ENCODE measurements at regions not wholly inside any gene's neighbourhood (a gene's known extent, or its start where the extent isn't known, plus 50 kb on each side); places are given as distances from the start of the nearest gene placed in this dataset.

DNA sequence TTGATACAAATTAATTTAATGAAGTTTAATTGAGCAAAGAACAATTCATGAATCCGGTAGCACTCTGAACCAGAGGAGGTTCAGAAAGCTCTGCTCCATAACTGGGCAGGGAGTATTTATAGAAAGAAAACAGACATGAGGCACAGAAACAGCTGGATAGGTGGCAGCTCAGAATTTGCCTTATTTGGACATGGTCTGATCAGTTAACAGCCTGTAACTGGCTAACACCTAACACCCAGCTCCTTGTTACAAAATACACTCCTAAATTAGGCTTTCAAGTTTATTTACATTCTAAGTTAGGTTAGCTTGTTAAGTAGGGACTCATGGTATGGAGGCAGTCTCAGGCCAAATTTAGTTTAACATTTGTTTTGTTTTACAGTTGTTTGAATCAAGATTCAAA is 67.8 kb upstream of the TMCC3 start:
- H3K9ac ChIP-seq (ENCODE audit: low read depth, low read length): no peak overlapping the region; the same call in 1 of the 2 replicates
- no peaks in the 10 kb centered on the region; the same call in 1 of the 2 replicates for H3K4me1 ChIP-seq (ENCODE audit: insufficient read depth, low read length)
- no peaks in the 10 kb centered on the region for H3K9me3 ChIP-seq (ENCODE audit: insufficient read depth, low read depth, low read length)
- no peaks in the 10 kb centered on the region for H3K27me3 ChIP-seq (ENCODE audit: insufficient read depth, low read length)
- no peak overlapping the region for H3K4me3 ChIP-seq (ENCODE audit: low read length)
- no peaks in the 10 kb centered on the region for H3K36me3 ChIP-seq (ENCODE audit: insufficient read depth, low read depth, low read length)
- H3K27ac ChIP-seq (ENCODE audit: low read length): no peak overlapping the region

DNA sequence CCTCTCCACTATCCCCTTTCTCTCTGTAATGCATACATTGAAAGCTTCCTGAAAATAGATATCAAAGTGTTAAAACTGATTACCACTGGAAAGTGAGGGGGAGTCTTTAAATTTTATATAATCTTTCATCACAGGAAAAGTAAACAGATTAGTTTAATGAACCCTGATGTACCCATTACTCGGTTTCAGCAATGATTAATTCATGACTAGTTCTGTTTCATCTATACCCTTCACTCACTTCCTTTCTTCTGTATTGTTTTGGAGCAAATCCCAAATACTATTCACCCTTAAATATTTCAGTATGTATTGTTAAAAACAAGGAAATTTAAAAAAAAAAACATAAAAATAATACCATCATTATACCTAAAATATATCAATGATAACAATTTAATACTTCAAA is 67.3 kb upstream of the TMCC3 start:
- Histone ChIP-seq H3K27ac (ENCODE audit: low read length) (no peak overlapping the region), H3K4me1 (ENCODE audit: insufficient read depth, low read length) (no peaks in the 10 kb centered on the region; the same call in 1 of the 2 replicates), H3K9ac (ENCODE audit: low read depth, low read length) (no peak overlapping the region), H3K4me3 (ENCODE audit: low read length) (no peak overlapping the region), H3K9me3 (ENCODE audit: insufficient read depth, low read depth, low read length) (no peaks in the 10 kb centered on the region), H3K36me3 (ENCODE audit: insufficient read depth, low read depth, low read length) (no peaks in the 10 kb centered on the region), H3K27me3 (ENCODE audit: insufficient read depth, low read length) (no peaks in the 10 kb centered on the region)

DNA sequence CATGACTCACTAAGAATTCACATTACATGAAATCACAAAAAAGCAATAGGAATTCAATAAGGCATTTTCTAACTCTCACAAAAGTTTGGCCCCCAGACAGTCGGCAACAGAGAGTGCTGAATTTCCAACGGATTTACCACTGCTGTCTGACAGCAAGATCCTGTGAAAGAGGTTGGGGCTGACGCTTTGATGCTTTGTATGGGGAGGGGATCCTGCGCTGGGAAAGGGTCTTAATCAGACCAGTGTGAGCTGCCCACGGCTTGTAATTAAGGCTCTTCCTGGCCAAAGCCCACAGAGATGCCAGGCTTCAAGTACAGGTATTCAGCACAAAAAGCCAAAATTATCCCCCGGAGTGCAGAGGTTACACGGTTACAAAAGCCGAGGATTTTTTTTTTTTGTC is 66.8 kb upstream of the TMCC3 start:
- Histone ChIP-seq H3K4me1 (ENCODE audit: insufficient read depth, low read length) (no peaks in the 10 kb centered on the region; the same call in 1 of the 2 replicates), H3K36me3 (ENCODE audit: insufficient read depth, low read depth, low read length) (no peaks in the 10 kb centered on the region), H3K9me3 (ENCODE audit: insufficient read depth, low read depth, low read length) (no peaks in the 10 kb centered on the region), H3K27me3 (ENCODE audit: insufficient read depth, low read length) (no peaks in the 10 kb centered on the region), H3K4me3 (ENCODE audit: low read length) (no peak overlapping the region), H3K9ac (ENCODE audit: low read depth, low read length) (peak overlapping the region; percentile 34; the same call in 1 of the 2 replicates), H3K27ac (ENCODE audit: low read length) (no peak overlapping the region)

DNA sequence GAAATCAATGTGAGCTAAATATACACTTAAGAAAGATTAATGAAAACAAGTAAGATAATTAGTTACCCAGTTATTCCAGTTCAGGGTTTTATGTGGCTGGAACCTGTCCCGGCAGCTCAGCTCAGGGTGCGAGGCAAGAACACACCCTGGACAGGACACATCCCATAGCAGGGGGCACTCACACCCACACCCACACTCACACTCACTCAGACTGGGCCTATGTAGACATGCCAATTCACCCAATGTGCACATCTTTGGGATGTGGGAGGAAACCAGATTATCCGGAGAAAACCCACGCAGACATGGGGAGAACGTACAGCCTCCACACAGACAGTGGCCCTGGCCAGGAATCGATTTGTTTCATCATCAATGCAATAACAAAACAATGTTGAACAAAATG is 66.0 kb upstream of the TMCC3 start:
- H3K4me3 ChIP-seq (ENCODE audit: low read length): no peak overlapping the region
- no peaks in the 10 kb centered on the region for H3K27me3 ChIP-seq (ENCODE audit: insufficient read depth, low read length)
- H3K27ac ChIP-seq (ENCODE audit: low read length): no peak overlapping the region

DNA sequence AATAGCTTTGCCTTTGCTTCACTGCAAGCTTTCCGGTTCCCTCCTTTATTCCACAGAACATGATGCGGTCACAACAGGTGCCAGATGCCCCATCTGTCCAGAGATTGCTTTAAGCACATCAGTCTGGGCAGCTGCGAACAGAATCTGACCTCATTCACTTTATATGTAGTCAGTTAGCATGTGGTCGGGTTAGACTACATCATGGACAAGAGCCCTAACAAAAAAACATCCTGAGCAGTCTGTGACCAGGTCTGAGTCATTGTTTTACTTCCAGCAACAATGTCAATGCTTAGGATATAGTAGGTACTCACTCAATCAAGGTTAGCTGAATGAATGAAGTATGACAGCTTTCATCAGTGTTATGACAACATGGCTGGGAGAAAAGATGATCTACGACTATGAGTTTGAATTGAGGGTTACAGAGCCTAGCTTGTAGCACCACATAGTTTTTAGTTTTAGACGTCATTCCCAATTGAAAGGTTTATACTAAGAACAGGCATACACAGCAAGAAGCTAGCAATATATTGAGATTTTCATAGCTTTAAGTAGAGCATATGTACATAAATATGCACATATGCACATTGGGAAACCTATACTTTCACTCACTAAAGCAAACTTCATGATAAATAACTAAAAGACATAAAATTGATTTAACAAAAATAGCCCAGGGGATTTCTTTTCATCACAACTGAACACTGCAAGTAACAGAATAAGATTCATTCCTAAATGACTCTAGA is 64.2 kb upstream of the TMCC3 start:
- H3K4me1 ChIP-seq (ENCODE audit: insufficient read depth, low read length): no peaks in the 10 kb centered on the region; the same call in 1 of the 2 replicates
- no peak overlapping the region for H3K9ac ChIP-seq (ENCODE audit: low read depth, low read length)
- no peaks in the 10 kb centered on the region for H3K36me3 ChIP-seq (ENCODE audit: insufficient read depth, low read depth, low read length)
- no peak overlapping the region for H3K27ac ChIP-seq (ENCODE audit: low read length)
- H3K4me3 ChIP-seq (ENCODE audit: low read length): no peak overlapping the region
- no peaks in the 10 kb centered on the region for H3K9me3 ChIP-seq (ENCODE audit: insufficient read depth, low read depth, low read length)
- H3K27me3 ChIP-seq (ENCODE audit: insufficient read depth, low read length): no peaks in the 10 kb centered on the region

More for the DNA sequence above, 66.0 kb upstream of the TMCC3 start:
- Histone ChIP-seq H3K4me1 (ENCODE audit: insufficient read depth, low read length) (no peaks in the 10 kb centered on the region; the same call in 1 of the 2 replicates), H3K9me3 (ENCODE audit: insufficient read depth, low read depth, low read length) (no peaks in the 10 kb centered on the region), H3K36me3 (ENCODE audit: insufficient read depth, low read depth, low read length) (no peaks in the 10 kb centered on the region), H3K9ac (ENCODE audit: low read depth, low read length) (no peak overlapping the region; the same call in 1 of the 2 replicates)

DNA sequence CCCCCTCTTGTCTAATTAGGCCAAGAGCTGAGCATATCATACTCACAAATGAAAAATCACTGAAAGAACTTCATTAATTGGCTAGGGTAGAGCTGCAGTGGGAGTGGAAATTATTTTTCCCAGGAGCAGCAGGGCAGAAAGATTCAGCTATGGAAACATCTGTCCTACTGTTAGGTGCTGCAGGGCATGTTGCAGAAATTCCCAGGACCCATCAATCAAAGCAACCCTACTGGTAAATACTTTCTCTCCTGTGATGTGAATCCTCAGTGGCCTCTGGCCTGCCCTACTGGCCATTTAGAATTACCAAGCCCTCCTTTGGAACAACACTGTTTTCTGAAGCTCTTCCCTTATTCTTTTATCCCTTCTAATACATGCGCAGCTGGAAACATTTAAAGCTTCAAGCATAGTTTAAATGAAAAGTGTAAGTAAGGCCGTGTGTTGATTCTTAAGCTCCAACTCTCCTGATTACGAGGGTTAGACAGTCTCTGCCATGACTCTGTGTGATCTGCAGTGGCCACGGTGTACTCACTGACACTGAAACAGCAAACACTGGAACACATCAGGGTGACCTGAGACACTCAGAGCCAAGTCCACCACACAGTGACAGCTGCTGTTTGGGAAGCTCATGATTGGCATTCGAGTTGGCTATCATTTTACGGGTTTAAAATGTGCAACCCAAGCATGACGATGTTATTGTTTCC is 62.6 kb upstream of the TMCC3 start:
- no peaks in the 10 kb centered on the region for H3K36me3 ChIP-seq (ENCODE audit: insufficient read depth, low read depth, low read length)
- no peaks in the 10 kb centered on the region for H3K27me3 ChIP-seq (ENCODE audit: insufficient read depth, low read length)
- no peaks in the 10 kb centered on the region for H3K9me3 ChIP-seq (ENCODE audit: insufficient read depth, low read depth, low read length)
- H3K27ac ChIP-seq (ENCODE audit: low read length): no peak overlapping the region
- no peak overlapping the region for H3K4me3 ChIP-seq (ENCODE audit: low read length)
- no peak overlapping the region for H3K9ac ChIP-seq (ENCODE audit: low read depth, low read length)
- peaks cover 6% of the 10 kb centered on the region; the same call in 1 of the 2 replicates for H3K4me1 ChIP-seq (ENCODE audit: insufficient read depth, low read length)

DNA sequence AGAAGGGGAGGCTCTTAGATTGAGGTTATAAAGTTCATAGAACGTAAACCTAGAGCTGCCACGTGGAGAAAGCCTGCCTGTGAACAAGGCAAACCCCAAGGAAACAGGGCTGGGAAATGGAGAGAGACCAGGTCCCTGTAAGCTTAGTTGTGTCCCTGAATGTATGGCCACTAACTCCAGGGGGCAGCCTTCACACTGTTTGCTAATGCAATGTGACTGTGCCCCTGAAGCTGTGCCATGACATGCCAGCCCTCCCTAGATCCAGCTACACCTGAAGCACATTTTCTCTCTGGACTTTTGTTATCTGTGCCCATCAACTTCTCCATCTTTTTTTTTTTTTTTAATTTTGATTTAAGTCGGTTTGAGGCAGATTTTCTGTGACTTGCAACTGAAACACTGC is 60.6 kb upstream of the TMCC3 start:
- Histone ChIP-seq H3K27me3 (ENCODE audit: insufficient read depth, low read length) (no peaks in the 10 kb centered on the region), H3K9ac (ENCODE audit: low read depth, low read length) (no peak overlapping the region), H3K36me3 (ENCODE audit: insufficient read depth, low read depth, low read length) (no peaks in the 10 kb centered on the region), H3K4me3 (ENCODE audit: low read length) (no peak overlapping the region), H3K9me3 (ENCODE audit: insufficient read depth, low read depth, low read length) (no peaks in the 10 kb centered on the region), H3K4me1 (ENCODE audit: insufficient read depth, low read length) (peaks cover 6% of the 10 kb centered on the region; the same call in 1 of the 2 replicates), H3K27ac (ENCODE audit: low read length) (no peak overlapping the region)

DNA sequence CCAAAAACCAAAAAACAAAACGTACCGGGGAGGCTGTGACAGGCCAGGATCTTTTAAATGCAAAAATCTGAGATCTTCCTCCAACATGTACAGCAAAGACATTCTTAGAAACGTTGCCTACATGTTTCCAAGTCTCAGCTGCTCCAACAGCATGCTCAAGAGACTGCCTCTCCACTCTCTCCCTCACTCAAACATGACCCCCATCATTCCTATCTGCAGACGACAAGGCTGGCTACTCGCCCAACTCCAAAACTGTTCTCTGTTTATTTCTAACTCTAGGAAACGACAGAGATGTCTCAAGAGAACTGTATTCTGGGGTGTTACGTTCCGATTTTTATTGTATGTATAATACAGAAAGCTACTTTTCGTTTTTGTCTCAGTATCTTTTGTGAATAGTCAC is 57.5 kb upstream of the TMCC3 start:
- H3K9ac ChIP-seq (ENCODE audit: low read depth, low read length): no peak overlapping the region
- H3K9me3 ChIP-seq (ENCODE audit: insufficient read depth, low read depth, low read length): no peaks in the 10 kb centered on the region
- no peak overlapping the region for H3K27ac ChIP-seq (ENCODE audit: low read length)
- peaks cover 6% of the 10 kb centered on the region; the same call in 1 of the 2 replicates for H3K4me1 ChIP-seq (ENCODE audit: insufficient read depth, low read length)
- no peaks in the 10 kb centered on the region for H3K36me3 ChIP-seq (ENCODE audit: insufficient read depth, low read depth, low read length)
- H3K4me3 ChIP-seq (ENCODE audit: low read length): no peak overlapping the region
- H3K27me3 ChIP-seq (ENCODE audit: insufficient read depth, low read length): no peaks in the 10 kb centered on the region

DNA sequence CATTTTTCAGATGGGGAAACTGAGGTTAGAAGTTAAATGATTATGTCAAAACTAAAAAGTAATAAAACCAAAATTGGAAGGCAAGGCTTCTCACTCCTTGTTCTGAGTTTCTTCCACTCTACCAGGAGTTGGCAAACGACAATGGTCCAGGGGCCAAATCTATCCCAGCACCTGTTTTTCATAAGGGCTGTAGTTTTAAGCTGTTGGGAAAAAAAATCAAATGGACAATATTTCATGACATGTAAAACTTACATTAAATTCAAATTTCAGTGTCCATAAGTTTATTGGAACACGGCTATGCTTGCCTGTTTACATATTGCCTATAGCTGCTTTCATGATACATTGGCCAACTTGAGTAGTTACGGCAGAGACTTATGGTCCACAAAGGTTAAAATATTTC is 56.7 kb upstream of the TMCC3 start:
- Histone ChIP-seq H3K27ac (ENCODE audit: low read length) (no peak overlapping the region), H3K36me3 (ENCODE audit: insufficient read depth, low read depth, low read length) (no peaks in the 10 kb centered on the region), H3K27me3 (ENCODE audit: insufficient read depth, low read length) (no peaks in the 10 kb centered on the region), H3K9ac (ENCODE audit: low read depth, low read length) (no peak overlapping the region), H3K4me3 (ENCODE audit: low read length) (no peak overlapping the region), H3K9me3 (ENCODE audit: insufficient read depth, low read depth, low read length) (no peaks in the 10 kb centered on the region), H3K4me1 (ENCODE audit: insufficient read depth, low read length) (peaks cover 6% of the 10 kb centered on the region; the same call in 1 of the 2 replicates)

DNA sequence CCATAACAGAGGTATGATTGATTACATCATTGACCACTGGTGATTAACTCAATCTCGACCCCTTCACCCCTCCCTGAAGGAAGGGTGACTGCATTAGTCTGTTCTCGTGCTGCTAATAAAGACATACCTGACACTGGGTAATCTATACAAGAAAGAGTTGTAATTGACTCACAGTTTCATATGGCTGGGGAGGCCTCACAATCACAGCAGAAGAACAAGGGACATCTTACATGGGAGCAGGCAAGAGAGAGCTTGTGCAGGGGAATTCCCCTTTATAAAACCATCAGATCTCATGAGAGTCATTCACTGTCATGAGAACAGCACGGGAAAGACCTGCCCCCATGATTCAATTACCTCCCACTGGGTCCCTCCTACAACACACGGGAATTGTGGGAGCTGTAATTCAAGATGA is 55.9 kb upstream of the TMCC3 start:
- no peak overlapping the region for H3K9ac ChIP-seq (ENCODE audit: low read depth, low read length)

DNA sequence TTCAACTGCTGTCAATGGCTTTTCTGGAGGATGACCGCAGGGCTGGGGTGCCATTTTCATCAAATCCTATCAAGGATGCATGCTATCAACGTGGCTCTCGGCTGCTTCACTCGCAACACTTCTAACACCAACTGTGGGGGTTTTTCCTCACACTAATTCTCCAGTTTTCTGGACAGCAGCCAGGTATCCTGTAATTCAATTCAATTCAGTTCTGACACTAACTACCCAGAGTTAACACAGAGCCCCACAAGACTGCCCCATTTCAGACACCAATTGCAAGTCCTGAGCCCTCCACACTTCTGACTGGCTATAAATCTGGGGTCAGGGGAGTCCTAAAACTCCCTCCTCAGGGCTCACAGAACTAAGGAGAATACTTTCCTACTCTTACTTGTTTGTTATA is 55.3 kb upstream of the TMCC3 start:
- Histone ChIP-seq H3K4me3 (ENCODE audit: low read length) (no peak overlapping the region), H3K27me3 (ENCODE audit: insufficient read depth, low read length) (no peaks in the 10 kb centered on the region), H3K9me3 (ENCODE audit: insufficient read depth, low read depth, low read length) (no peaks in the 10 kb centered on the region), H3K27ac (ENCODE audit: low read length) (no peak overlapping the region), H3K36me3 (ENCODE audit: insufficient read depth, low read depth, low read length) (no peaks in the 10 kb centered on the region), H3K9ac (ENCODE audit: low read depth, low read length) (no peak overlapping the region), H3K4me1 (ENCODE audit: insufficient read depth, low read length) (peaks cover 6% of the 10 kb centered on the region; the same call in 1 of the 2 replicates)

More for the DNA sequence above, 55.9 kb upstream of the TMCC3 start:
- H3K36me3 ChIP-seq (ENCODE audit: insufficient read depth, low read depth, low read length): no peaks in the 10 kb centered on the region
- H3K4me1 ChIP-seq (ENCODE audit: insufficient read depth, low read length): peaks cover 6% of the 10 kb centered on the region; the same call in 1 of the 2 replicates
- no peaks in the 10 kb centered on the region for H3K9me3 ChIP-seq (ENCODE audit: insufficient read depth, low read depth, low read length)
- H3K4me3 ChIP-seq (ENCODE audit: low read length): no peak overlapping the region
- H3K27me3 ChIP-seq (ENCODE audit: insufficient read depth, low read length): no peaks in the 10 kb centered on the region
- no peak overlapping the region for H3K27ac ChIP-seq (ENCODE audit: low read length)

Data from iPS-20b (cell line).